ENCODE measurements at regions not wholly inside any gene's neighbourhood (a gene's known extent, or its start where the extent isn't known, plus 50 kb on each side); places are given as distances from the start of the nearest gene placed in this dataset.

DNA sequence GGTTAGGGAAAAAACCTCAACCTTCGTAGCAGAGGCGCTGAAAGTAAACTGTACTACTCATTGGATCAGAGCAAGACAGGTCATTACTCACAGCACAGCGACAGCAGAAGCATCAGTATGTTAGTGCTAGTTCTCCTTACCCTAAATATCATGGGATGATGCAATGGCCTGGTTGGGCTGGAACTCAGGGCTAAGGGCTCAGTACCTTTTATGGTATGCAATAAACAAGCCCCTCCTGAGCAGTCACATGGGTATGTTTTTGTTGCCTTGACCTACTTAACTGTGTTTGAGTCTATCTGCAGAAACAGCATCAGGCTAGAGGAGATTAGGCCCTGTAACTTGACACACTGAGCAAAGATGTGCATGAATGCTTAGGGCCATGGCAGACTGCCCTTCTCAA lies 369.4 kb upstream of the IMPG1 start:
- intact Hi-C loops (cut with DNase I, micrococcal nuclease), result no loop called here
- ChIA-PET POLR2A (no interaction called here), CTCF (no interaction called here)
- no peaks in the 10 kb centered on the region for H3K27me3 Mint-ChIP-seq
- TF ChIP-seq CTCF (IDR thresholded peaks at IDR 0.05), result no peak
- Histone ChIP-seq H3K9me3 (ENCODE audit: control insufficient read depth in 1 of 2, insufficient read depth in 1 of 2, low read length in 2 of 2) (no peaks in the 10 kb centered on the region), H3K27me3 (ENCODE audit: control insufficient read depth in 1 of 2, insufficient read depth in 2 of 2, low read length in 2 of 2) (no peaks in the 10 kb centered on the region), H3K4me1 (ENCODE audit: insufficient read depth, low read length) (no peaks in the 10 kb centered on the region), H3K27ac (ENCODE audit: low read depth in 1 of 2, low read length in 2 of 2) (no peak overlapping the region), H3K4me3 (ENCODE audit: low read length) (no peak overlapping the region), H3K36me3 (ENCODE audit: insufficient read depth, low read length) (no peaks in the 10 kb centered on the region)
- DNase-seq, result no peak
- no peaks in the 10 kb centered on the region for H3K4me1 Mint-ChIP-seq (ENCODE audit: low read depth)
- H3K27ac Mint-ChIP-seq, result no peak overlapping the region
- no peak for ATAC-seq (ENCODE audit: poor library complexity)
- no peak overlapping the region for H3K4me3 Mint-ChIP-seq
- H3K36me3 Mint-ChIP-seq (ENCODE audit: low read depth), result no peaks in the 10 kb centered on the region
- peaks cover 8% of the 10 kb centered on the region for H3K9me3 Mint-ChIP-seq

- no peak overlapping the region for H3K4me3 Mint-ChIP-seq
- H3K4me1 Mint-ChIP-seq (ENCODE audit: low read depth), result no peaks in the 10 kb centered on the region
- H3K9me3 ChIP-seq (ENCODE audit: control insufficient read depth in 1 of 2, insufficient read depth in 1 of 2, low read length in 2 of 2), result no peaks in the 10 kb centered on the region
- H3K27ac ChIP-seq (ENCODE audit: low read depth in 1 of 2, low read length in 2 of 2), result no peak overlapping the region
- CTCF ChIA-PET, result no interaction called here
- no peak overlapping the region for H3K4me3 ChIP-seq (ENCODE audit: low read length)
- no peak for ATAC-seq (ENCODE audit: poor library complexity)
- no peaks in the 10 kb centered on the region for H3K27me3 Mint-ChIP-seq
- no peaks in the 10 kb centered on the region for H3K4me1 ChIP-seq (ENCODE audit: insufficient read depth, low read length)
- no peak for DNase-seq
- POLR2A ChIA-PET, result no interaction called here
- peaks cover 8% of the 10 kb centered on the region for H3K9me3 Mint-ChIP-seq
- no peak overlapping the region for H3K27ac Mint-ChIP-seq
- no peaks in the 10 kb centered on the region for H3K36me3 ChIP-seq (ENCODE audit: insufficient read depth, low read length)
- TF ChIP-seq CTCF (IDR thresholded peaks at IDR 0.05), result no peak
- no peaks in the 10 kb centered on the region for H3K27me3 ChIP-seq (ENCODE audit: control insufficient read depth in 1 of 2, insufficient read depth in 2 of 2, low read length in 2 of 2)
- intact Hi-C loops (cut with DNase I, micrococcal nuclease), result no loop called here
- H3K36me3 Mint-ChIP-seq (ENCODE audit: low read depth), result no peaks in the 10 kb centered on the region
Measured at GRCh38 chr6:76439811-76440210, 367.3 kb upstream of the IMPG1 start.

DNA sequence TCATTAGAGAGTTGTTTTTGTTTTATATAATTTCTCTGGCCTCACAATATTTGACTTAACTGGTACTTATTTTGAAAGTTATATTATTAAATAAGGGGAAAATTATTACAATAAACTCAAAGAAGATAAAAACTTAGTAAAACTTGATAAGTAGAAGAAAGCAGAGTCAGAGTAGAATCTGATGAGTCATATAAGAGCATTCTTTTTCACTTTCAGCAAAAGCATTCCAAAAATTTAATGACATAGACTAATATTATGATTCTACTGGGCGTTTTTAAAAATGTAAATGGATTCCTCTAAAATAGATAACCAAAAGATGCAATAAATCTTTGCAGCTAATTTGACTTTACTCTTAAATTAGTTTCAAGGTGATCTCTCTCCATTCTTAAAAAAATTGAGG lies 366.3 kb upstream of the IMPG1 start:
- H3K27ac Mint-ChIP-seq, result no peak overlapping the region
- no peaks in the 10 kb centered on the region for H3K9me3 ChIP-seq (ENCODE audit: control insufficient read depth in 1 of 2, insufficient read depth in 1 of 2, low read length in 2 of 2)
- no peaks in the 10 kb centered on the region for H3K36me3 Mint-ChIP-seq (ENCODE audit: low read depth)
- ChIA-PET POLR2A (no interaction called here), CTCF (no interaction called here)
- no peak overlapping the region for H3K4me3 ChIP-seq (ENCODE audit: low read length)
- TF ChIP-seq CTCF (IDR thresholded peaks at IDR 0.05), result no peak
- no peak for ATAC-seq (ENCODE audit: poor library complexity)
- H3K4me1 ChIP-seq (ENCODE audit: insufficient read depth, low read length), result no peaks in the 10 kb centered on the region
- H3K4me1 Mint-ChIP-seq (ENCODE audit: low read depth), result no peaks in the 10 kb centered on the region
- no peak overlapping the region for H3K27ac ChIP-seq (ENCODE audit: low read depth in 1 of 2, low read length in 2 of 2)
- H3K4me3 Mint-ChIP-seq, result no peak overlapping the region
- no peaks in the 10 kb centered on the region for H3K36me3 ChIP-seq (ENCODE audit: insufficient read depth, low read length)
- intact Hi-C loops (cut with DNase I, micrococcal nuclease), result no loop called here
- no peaks in the 10 kb centered on the region for H3K27me3 ChIP-seq (ENCODE audit: control insufficient read depth in 1 of 2, insufficient read depth in 2 of 2, low read length in 2 of 2)
- peaks cover 11% of the 10 kb centered on the region for H3K9me3 Mint-ChIP-seq
- H3K27me3 Mint-ChIP-seq, result no peaks in the 10 kb centered on the region
- DNase-seq, result no peak

Data from CD4-positive, alpha-beta T cell (primary cell).